Cardiac muscle cell (in vitro differentiated cells and primary cell): ENCODE measurements at regions not wholly inside any gene's neighbourhood (a gene's known extent, or its start where the extent isn't known, plus 50 kb on each side); places are given as distances from the start of the nearest gene placed in this dataset.

ENCODE experiments used
- DNase-seq, 2 donors: peaks; one replicate each; pipeline versions ENCODE4 v3.0.0 to v3.0.0-alpha.2; 2010 to 2017; ENCODE audit warnings: low read depth in 1 of 2, low spot score in 1 of 2
- H3K27ac ChIP-seq: fragments of 200-600 bp; sonication (generic); 2 replicates; pipeline ENCODE4 v1.5.1; 2016
- H3K27me3 ChIP-seq: fragments of 200-600 bp; sonication (generic); 2 replicates; pipeline ENCODE4 v1.6.0; 2016; ENCODE audit warnings: control low read depth
- H3K36me3 ChIP-seq: fragments of 200-600 bp; sonication (generic); 2 replicates; pipeline ENCODE4 v1.5.1; 2016; ENCODE audit warnings: control low read depth
- H3K4me1 ChIP-seq: fragments of 200-600 bp; sonication (generic); 2 replicates; pipeline ENCODE4 v1.8.1; 2017; ENCODE audit warnings: low read depth, mild to moderate bottlenecking, mixed run types
- H3K4me3 ChIP-seq: fragments of 200-600 bp; sonication (generic); 2 replicates; pipeline ENCODE4 v1.5.1; 2016; ENCODE audit warnings: mild to moderate bottlenecking
- H3K9me3 ChIP-seq: fragments of 200-600 bp; sonication (generic); 2 replicates; pipeline ENCODE4 v1.5.1; 2017; ENCODE audit warnings: low read depth, mild to moderate bottlenecking, control low read depth
- CTCF ChIP-seq: IDR thresholded peaks from 2 replicates; pipeline ENCODE4 v1.5.1; 2012; ENCODE audit warnings: low read depth, mild to moderate bottlenecking, low read length

- Histone ChIP-seq H3K9me3 (no peaks in the 10 kb centered on the region), H3K27me3 (no peaks in the 10 kb centered on the region), H3K4me3 (no peak overlapping the region), H3K4me1 (no peaks in the 10 kb centered on the region), H3K36me3 (no peaks in the 10 kb centered on the region), H3K27ac (no peak overlapping the region)
- no peak for TF ChIP-seq CTCF
- no peak for DNase-seq
Observed at GRCh38 chr2:235311044-235311443, 182.8 kb upstream of the AGAP1 start.

GRCh38 chr2:235312571-235312970, 181.3 kb upstream of the AGAP1 start:
- Histone ChIP-seq H3K27ac (no peak overlapping the region), H3K27me3 (no peaks in the 10 kb centered on the region), H3K36me3 (no peaks in the 10 kb centered on the region), H3K4me3 (no peak overlapping the region), H3K4me1 (no peaks in the 10 kb centered on the region), H3K9me3 (no peaks in the 10 kb centered on the region)
- no peak for TF ChIP-seq CTCF
- peak in 1 of 2 donors; percentile 7 for DNase-seq

- Histone ChIP-seq H3K4me3 (no peak overlapping the region), H3K27ac (no peak overlapping the region), H3K36me3 (no peaks in the 10 kb centered on the region), H3K27me3 (no peaks in the 10 kb centered on the region), H3K9me3 (no peaks in the 10 kb centered on the region), H3K4me1 (no peaks in the 10 kb centered on the region)
- peak in 1 of 2 donors; percentile 16 for DNase-seq
- TF ChIP-seq CTCF = no peak
Observed at GRCh38 chr2:235314371-235314930, 179.4 kb upstream of the AGAP1 start.

- Histone ChIP-seq H3K36me3 (no peaks in the 10 kb centered on the region), H3K27me3 (no peaks in the 10 kb centered on the region), H3K27ac (no peak overlapping the region), H3K4me1 (no peaks in the 10 kb centered on the region), H3K4me3 (no peak overlapping the region), H3K9me3 (no peaks in the 10 kb centered on the region)
- no peak for TF ChIP-seq CTCF
- no peak for DNase-seq
Observed at GRCh38 chr2:235319095-235319494, 174.7 kb upstream of the AGAP1 start.

- DNase-seq = no peak
- H3K27me3 ChIP-seq = no peaks in the 10 kb centered on the region
- no peak overlapping the region for H3K4me3 ChIP-seq
- H3K9me3 ChIP-seq = no peaks in the 10 kb centered on the region
- TF ChIP-seq CTCF = no peak
- no peaks in the 10 kb centered on the region for H3K4me1 ChIP-seq
- no peaks in the 10 kb centered on the region for H3K36me3 ChIP-seq
- H3K27ac ChIP-seq = no peak overlapping the region
Observed at GRCh38 chr2:235320326-235320725, 173.5 kb upstream of the AGAP1 start.

- Histone ChIP-seq H3K4me1 (no peaks in the 10 kb centered on the region), H3K36me3 (no peaks in the 10 kb centered on the region), H3K4me3 (no peak overlapping the region), H3K9me3 (no peaks in the 10 kb centered on the region), H3K27me3 (no peaks in the 10 kb centered on the region), H3K27ac (no peak overlapping the region)
- peak; percentile 19 to 33 for DNase-seq
- no peak for TF ChIP-seq CTCF
Observed at GRCh38 chr2:235324324-235324723, 169.5 kb upstream of the AGAP1 start.
